ENCODE measurements at regions not wholly inside any gene's neighbourhood (a gene's known extent, or its start where the extent isn't known, plus 50 kb on each side); places are given as distances from the start of the nearest gene placed in this dataset.

GRCh38 chr10:10007957-10008356 is 1009.7 kb upstream of the CELF2 start:
- TF ChIP-seq CTCF (IDR thresholded peaks at IDR 0.05) (no peak), POLR2A (IDR thresholded peaks at IDR 0.05) (no peak)

All from thyroid gland (tissue), 4 donors.